ENCODE measurements at regions not wholly inside any gene's neighbourhood (a gene's known extent, or its start where the extent isn't known, plus 50 kb on each side); places are given as distances from the start of the nearest gene placed in this dataset.

GRCh38 chr2:117712684-117713083 lies 101.8 kb upstream of the DDX18 start:
- WGBS, 2 experiments (ENCODE audit: extremely low coverage in 2 of 2, insufficient read length in 1 of 2): no CpG with 5 or more reads among the region's 2 CpGs
- Histone ChIP-seq H4K20me1 (ENCODE audit: insufficient read depth, low read length) (no peaks in the 10 kb centered on the region), H3K23ac (ENCODE audit: low read depth, low read length) (no peak overlapping the region), H3K18ac (ENCODE audit: low read depth, low read length) (no peak overlapping the region), H2AK5ac (ENCODE audit: low read depth, low read length) (no peak overlapping the region), H3K9me3 (ENCODE audit: control insufficient read depth, insufficient read depth, low read length) (no peaks in the 10 kb centered on the region; the same call in none of the 2 replicates), H3K9me1 (ENCODE audit: insufficient read depth, low read length) (no peaks in the 10 kb centered on the region), H3K4ac (ENCODE audit: low read depth, low read length) (no peak overlapping the region), H3K79me1 (ENCODE audit: low read depth in 1 of 2, low read length in 2 of 2) (no peaks in the 10 kb centered on the region), H3K27me3 (ENCODE audit: control insufficient read depth, insufficient read depth, low read length) (no peaks in the 10 kb centered on the region), H2BK120ac (ENCODE audit: low read depth, low read length) (no peak overlapping the region), H2BK5ac (ENCODE audit: low read depth, low read length, poor library complexity, severe bottlenecking) (no peak overlapping the region), H2AFZ (replicated peaks; ENCODE audit: low read length, poor library complexity) (no peak overlapping the region), H3K14ac (replicated peaks; ENCODE audit: low read depth, low read length) (no peak overlapping the region), H3K27ac (ENCODE audit: insufficient read depth, low read length) (no peak overlapping the region), H3K9ac (ENCODE audit: low read depth, low read length) (no peak overlapping the region), H4K5ac (ENCODE audit: low read depth, low read length) (no peak overlapping the region), H2BK20ac (ENCODE audit: low read depth, low read length) (no peak overlapping the region), H3K4me2 (ENCODE audit: low read depth, low read length) (no peak overlapping the region), H2AK9ac (replicated peaks; ENCODE audit: low read depth, low read length, poor library complexity) (no peak overlapping the region), H3K4me1 (ENCODE audit: control insufficient read depth, insufficient read depth, low read length) (no peaks in the 10 kb centered on the region), H3K56ac (ENCODE audit: extremely low read depth, insufficient read depth, low read length) (no peak overlapping the region), H4K8ac (ENCODE audit: low read depth in 2 of 2, low read length in 2 of 2) (no peak overlapping the region), H3K4me3 (ENCODE audit: insufficient read depth, low read depth, low read length) (no peak overlapping the region), H4K91ac (ENCODE audit: insufficient read depth, low read depth, low read length) (no peak overlapping the region), H3K36me3 (ENCODE audit: control insufficient read depth, insufficient read depth, low read length) (no peaks in the 10 kb centered on the region), H2BK15ac (ENCODE audit: low read depth, low read length) (no peak overlapping the region)
- no peak for TF ChIP-seq CTCF (conservative IDR thresholded peaks at IDR 0.05; ENCODE audit: low read depth, low read length)
- TF ChIP-seq BHLHE40 (IDR thresholded peaks at IDR 0.05; ENCODE audit: low read depth, low read length): no peak
- TF ChIP-seq FOS (IDR thresholded peaks at IDR 0.05; ENCODE audit: low read depth, low read length): no peak
- no peak for TF ChIP-seq RAD21 (IDR thresholded peaks at IDR 0.05; ENCODE audit: low read length)
- TF ChIP-seq CEBPB (IDR thresholded peaks at IDR 0.05; ENCODE audit: low read depth, low read length): no peak
- TF ChIP-seq MAFK (IDR thresholded peaks at IDR 0.05; ENCODE audit: low read depth, low read length): no peak
- no peak for TF ChIP-seq RFX5 (IDR thresholded peaks at IDR 0.05; ENCODE audit: low read depth, low read length)
- no peak for TF ChIP-seq ELK1 (IDR thresholded peaks at IDR 0.05; ENCODE audit: borderline replicate concordance, low read depth, low read length)
- no peak for TF ChIP-seq MAZ (IDR thresholded peaks at IDR 0.05; ENCODE audit: borderline replicate concordance, low read depth, low read length)
- no peak for TF ChIP-seq POLR2A (IDR thresholded peaks at IDR 0.05; ENCODE audit: low read depth, low read length)
- TF ChIP-seq NFE2L2 (IDR thresholded peaks at IDR 0.05; ENCODE audit: low read depth, low read length): no peak
- TF ChIP-seq RCOR1 (IDR thresholded peaks at IDR 0.05; ENCODE audit: insufficient replicate concordance, low read length): no peak
- TF ChIP-seq CHD1 (IDR thresholded peaks at IDR 0.05; ENCODE audit: low read depth, low read length): no peak
- TF ChIP-seq USF2 (IDR thresholded peaks at IDR 0.05; ENCODE audit: low read depth, low read length): no peak
- no TSS peak for BruUV-seq (replicated peaks)
- ChIA-PET CTCF (no interaction called here), POLR2A (ENCODE audit: unreplicated experiment) (no interaction called here)
- no peak for DNase-seq
- dilution Hi-C loops (cut with HindIII; ENCODE audit: low sequenced_read_pairs, unreplicated experiment): no loop called here
- intact Hi-C loops (cut with micrococcal nuclease): no loop called here
- in situ Hi-C loops (cut with MboI; ENCODE audit: low sequenced_read_pairs): no loop called here
- no peak for ATAC-seq (ENCODE audit: low read depth)
